Fibroblast of pulmonary artery (primary cell): ENCODE measurements at regions not wholly inside any gene's neighbourhood (a gene's known extent, or its start where the extent isn't known, plus 50 kb on each side); places are given as distances from the start of the nearest gene placed in this dataset.

Experiments used
- DNase-seq: peaks from one replicate; pipeline ENCODE4 v3.0.0-alpha.2; 2010; ENCODE audit warnings: low read depth
- H3K4me3 ChIP-seq: replicated peaks from 2 replicates; pipeline ENCODE4 v1.5.1; 2011; ENCODE audit warnings: low read depth, mild to moderate bottlenecking, control low read depth, low read length, moderate library complexity
- TF ChIP-seq, protein P1 (sequence below): IDR thresholded peaks from 2 replicates; pipeline ENCODE4 v1.5.1; 2011; ENCODE audit warnings: mild to moderate bottlenecking, control low read depth, low read length, inconsistent platforms; ENCODE audit errors: missing control alignments

DNA sequence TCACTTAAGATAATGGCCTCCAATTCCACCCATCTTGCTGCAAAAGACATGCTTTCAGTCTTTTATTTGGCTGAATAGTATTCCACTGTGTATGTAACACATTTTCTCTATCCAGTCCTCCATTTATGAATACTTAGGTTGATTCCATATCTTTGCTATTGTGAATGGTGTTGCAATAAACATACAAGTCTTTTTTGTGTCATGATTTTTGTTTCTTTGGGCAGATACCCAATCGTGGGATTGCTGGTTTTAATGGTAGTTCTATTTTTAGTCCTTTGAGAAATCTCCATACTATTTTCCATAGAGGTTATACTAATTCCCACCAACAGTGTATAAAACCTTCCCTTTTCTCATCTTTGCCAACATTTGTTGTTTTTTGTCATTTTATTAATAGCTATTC, 180.9 kb downstream of the SMIM20 start:
- TF ChIP-seq, protein P1, sequence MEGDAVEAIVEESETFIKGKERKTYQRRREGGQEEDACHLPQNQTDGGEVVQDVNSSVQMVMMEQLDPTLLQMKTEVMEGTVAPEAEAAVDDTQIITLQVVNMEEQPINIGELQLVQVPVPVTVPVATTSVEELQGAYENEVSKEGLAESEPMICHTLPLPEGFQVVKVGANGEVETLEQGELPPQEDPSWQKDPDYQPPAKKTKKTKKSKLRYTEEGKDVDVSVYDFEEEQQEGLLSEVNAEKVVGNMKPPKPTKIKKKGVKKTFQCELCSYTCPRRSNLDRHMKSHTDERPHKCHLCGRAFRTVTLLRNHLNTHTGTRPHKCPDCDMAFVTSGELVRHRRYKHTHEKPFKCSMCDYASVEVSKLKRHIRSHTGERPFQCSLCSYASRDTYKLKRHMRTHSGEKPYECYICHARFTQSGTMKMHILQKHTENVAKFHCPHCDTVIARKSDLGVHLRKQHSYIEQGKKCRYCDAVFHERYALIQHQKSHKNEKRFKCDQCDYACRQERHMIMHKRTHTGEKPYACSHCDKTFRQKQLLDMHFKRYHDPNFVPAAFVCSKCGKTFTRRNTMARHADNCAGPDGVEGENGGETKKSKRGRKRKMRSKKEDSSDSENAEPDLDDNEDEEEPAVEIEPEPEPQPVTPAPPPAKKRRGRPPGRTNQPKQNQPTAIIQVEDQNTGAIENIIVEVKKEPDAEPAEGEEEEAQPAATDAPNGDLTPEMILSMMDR: no peak
- H3K4me3 ChIP-seq: no peak overlapping the region
- peak; percentile 30 for DNase-seq

DNA sequence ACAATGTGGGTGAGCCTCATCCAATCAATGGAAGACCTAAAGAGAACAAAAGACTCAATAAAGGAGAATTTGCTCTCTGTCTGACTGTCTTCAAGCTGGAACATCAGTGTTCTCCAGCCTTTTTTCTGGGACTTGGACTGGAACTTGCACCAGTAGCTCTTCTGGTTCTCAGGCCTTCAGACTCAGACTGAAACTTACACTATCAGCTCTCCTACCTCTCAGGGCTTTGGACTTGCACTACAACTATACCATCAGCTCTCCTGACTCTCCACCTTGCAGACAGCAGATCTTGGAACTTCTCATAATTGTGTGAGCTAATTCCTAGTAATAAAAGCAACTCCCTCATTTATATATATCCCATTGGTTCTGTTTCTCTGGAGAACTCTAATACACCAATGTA, 185.9 kb downstream of the SMIM20 start:
- H3K4me3 ChIP-seq: no peak overlapping the region
- DNase-seq: no peak
- TF ChIP-seq, protein P1: no peak

DNA sequence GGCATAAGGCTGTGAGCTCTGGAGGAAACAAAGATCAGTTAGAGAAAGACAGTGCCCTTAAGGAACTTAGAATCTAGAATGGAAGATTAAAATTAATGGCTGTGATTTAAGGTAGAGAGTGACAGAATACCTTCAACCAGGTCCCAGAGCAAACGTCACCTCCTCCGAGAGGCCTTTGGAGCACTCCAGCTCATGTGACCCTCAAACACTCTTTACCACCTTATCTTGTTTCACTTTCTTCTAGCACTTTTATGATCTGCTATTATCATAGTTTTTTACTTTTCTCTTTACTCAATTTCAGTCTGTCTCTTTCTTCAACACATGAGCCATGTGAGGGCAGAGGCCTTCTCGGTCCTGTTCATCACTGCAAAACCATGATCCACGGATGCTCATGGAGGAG, 187.0 kb downstream of the SMIM20 start:
- DNase-seq: no peak
- TF ChIP-seq, protein P1: no peak
- H3K4me3 ChIP-seq: no peak overlapping the region

DNA sequence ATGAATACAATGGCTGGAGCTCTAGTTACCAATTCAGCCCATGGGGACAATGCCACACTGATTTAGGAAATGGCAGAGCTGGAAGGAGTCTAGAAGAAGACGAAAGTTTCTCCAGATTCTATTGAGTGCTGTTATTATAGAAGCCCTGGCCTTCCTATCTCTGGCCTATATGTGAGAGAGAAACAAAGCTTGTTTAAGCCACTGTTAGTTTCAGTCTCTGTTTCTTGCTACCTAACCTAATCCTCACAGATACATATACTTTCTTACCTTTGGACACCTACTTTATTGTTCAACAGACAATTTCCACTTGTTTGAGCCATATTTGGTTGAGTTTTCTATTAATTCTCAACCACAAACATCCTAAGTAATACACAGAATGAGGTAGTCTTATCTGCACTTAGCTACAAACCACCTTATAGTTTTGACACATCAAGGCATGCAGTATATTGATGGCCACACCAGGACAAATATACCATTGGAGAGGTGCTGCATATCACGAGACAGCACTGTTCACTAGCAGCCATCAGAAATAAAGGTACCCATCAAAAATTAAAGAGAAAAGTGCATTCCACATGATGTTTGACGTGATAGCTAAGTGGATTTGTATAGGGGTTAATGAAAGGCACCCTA, 190.2 kb downstream of the SMIM20 start:
- DNase-seq: no peak
- TF ChIP-seq, protein P1: no peak
- H3K4me3 ChIP-seq: no peak overlapping the region

DNA sequence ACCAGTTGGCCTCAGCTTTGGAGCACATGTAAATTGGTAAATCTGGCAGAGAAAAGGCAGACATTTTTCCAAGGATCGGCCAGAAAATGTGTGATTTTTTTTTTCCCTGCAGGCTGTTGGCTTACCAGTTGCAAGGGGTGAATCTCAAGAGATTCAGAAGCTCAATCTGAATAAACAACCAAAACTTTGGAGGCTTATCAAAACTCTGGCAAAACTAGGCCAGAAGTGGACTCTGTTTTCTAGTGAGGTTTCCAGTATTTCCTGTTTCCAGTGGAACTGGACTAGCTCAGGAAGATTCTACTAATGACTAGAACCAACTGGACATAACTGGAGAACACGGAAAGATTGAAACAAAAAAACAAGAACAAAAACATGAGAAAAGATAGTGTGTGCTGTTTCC, 191.3 kb downstream of the SMIM20 start:
- DNase-seq: peak; percentile 8
- TF ChIP-seq, protein P1: no peak
- no peak overlapping the region for H3K4me3 ChIP-seq

DNA sequence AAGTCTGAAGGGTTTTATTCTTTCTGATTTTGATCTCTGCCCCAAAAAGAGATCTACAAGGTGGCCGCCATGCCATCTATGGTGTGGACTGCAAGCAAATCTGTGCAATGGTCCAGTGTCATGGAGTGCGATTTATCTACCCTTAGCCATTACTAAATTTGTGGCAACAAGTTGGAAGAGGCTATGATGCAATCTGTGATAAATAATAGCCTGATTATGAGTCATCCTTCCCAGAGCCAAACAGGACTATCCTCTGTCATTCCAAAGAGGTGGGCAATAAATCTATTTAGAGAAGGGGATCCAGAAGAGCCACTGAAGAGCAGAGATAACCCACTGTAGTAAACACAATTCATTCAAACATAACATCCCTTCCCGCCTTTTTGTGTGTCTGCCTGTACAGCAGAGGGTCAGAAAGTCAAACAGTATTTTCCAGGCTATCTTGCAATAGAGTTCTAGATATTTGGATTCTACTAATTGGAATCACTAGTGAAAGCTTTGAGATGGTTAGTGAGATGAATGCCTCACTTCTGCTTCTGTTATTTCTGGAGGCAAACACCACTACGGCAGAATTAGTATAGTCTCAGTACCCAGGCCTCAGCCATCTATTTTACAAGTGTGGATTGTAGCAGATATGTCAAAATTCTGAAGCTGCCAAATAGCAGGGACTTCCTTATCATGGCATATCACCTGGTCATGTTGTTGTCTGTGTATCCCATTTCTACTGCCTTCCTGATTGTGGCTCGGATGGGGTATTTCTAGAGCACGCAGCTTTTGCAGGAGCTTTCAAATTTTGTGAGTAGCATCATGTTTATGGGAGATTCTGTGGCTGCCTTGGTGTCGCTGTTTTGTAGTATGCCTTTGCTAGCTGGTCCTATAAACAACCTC, 192.0 kb downstream of the SMIM20 start:
- no peak overlapping the region for H3K4me3 ChIP-seq
- TF ChIP-seq, protein P1: no peak
- peak; percentile 60 for DNase-seq

DNA sequence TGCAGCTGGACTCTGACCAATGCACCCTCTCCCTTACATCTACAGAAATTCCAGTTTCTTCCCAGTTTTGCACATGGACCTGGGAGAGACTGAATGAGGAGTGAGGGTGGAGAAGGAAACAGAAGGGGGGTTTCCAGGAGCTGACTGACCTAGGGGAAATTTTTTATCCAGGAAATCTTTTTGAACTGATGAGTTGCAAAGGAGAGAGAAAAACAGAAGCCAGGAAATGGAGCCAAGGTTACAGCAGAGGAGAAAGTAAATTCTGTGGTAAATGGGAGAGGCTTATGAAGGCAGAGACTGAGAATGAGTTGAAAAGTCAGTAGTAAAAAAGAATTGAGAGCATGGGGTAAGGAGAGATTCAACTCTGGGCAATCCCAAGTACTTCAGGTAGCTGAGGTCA, 192.8 kb downstream of the SMIM20 start:
- DNase-seq: no peak
- no peak overlapping the region for H3K4me3 ChIP-seq
- TF ChIP-seq, protein P1: no peak
